ENCODE measurements at regions not wholly inside any gene's neighbourhood (a gene's known extent, or its start where the extent isn't known, plus 50 kb on each side); places are given as distances from the start of the nearest gene placed in this dataset.

- DNase-seq, result no peak
- TF ChIP-seq CTCF (IDR thresholded peaks at IDR 0.05; ENCODE audit: unreplicated experiment), result no peak
- H3K36me3 Mint-ChIP-seq (ENCODE audit: insufficient read depth, unreplicated experiment), result no peaks in the 10 kb centered on the region
- peaks cover 20% of the 10 kb centered on the region for H3K27me3 Mint-ChIP-seq (ENCODE audit: unreplicated experiment)
- H3K9me3 Mint-ChIP-seq (ENCODE audit: low read depth, unreplicated experiment), result no peaks in the 10 kb centered on the region
- CTCF ChIA-PET, result no interaction called here
- intact Hi-C loops (cut with micrococcal nuclease; ENCODE audit: unreplicated experiment), result no loop called here
- no peaks in the 10 kb centered on the region for H3K4me1 Mint-ChIP-seq (ENCODE audit: low read depth, unreplicated experiment)
- no TSS peak for BruUV-seq (replicated peaks)
- no peak overlapping the region for H3K4me3 Mint-ChIP-seq (ENCODE audit: low read depth, unreplicated experiment)
- no peak overlapping the region for H3K27ac Mint-ChIP-seq (ENCODE audit: unreplicated experiment)
Observed at GRCh38 chr9:88659126-88659525, 124.1 kb downstream of the NXNL2 start.

- Mint-ChIP-seq H3K4me3 (ENCODE audit: low read depth, unreplicated experiment) (no peak overlapping the region), H3K27me3 (ENCODE audit: unreplicated experiment) (peaks cover 23% of the 10 kb centered on the region), H3K27ac (ENCODE audit: unreplicated experiment) (no peak overlapping the region), H3K4me1 (ENCODE audit: low read depth, unreplicated experiment) (no peaks in the 10 kb centered on the region), H3K36me3 (ENCODE audit: insufficient read depth, unreplicated experiment) (no peaks in the 10 kb centered on the region), H3K9me3 (ENCODE audit: low read depth, unreplicated experiment) (no peaks in the 10 kb centered on the region)
- peak; percentile 22 for DNase-seq
- intact Hi-C loops (cut with micrococcal nuclease; ENCODE audit: unreplicated experiment), result no loop called here
- BruUV-seq (replicated peaks), result no TSS peak
- TF ChIP-seq CTCF (IDR thresholded peaks at IDR 0.05; ENCODE audit: unreplicated experiment), result no peak
- CTCF ChIA-PET, result interaction anchor here (1.0 kb wide), 1 partner anchor 340 kb away, joined by 6 read pairs; no protein-coding TSS in a partner anchor
Observed at GRCh38 chr9:88660611-88661010, 125.6 kb downstream of the NXNL2 start.

- no peaks in the 10 kb centered on the region for H3K9me3 Mint-ChIP-seq (ENCODE audit: low read depth, unreplicated experiment)
- no peaks in the 10 kb centered on the region for H3K36me3 Mint-ChIP-seq (ENCODE audit: insufficient read depth, unreplicated experiment)
- no TSS peak for BruUV-seq (replicated peaks)
- intact Hi-C loops (cut with micrococcal nuclease; ENCODE audit: unreplicated experiment), result no loop called here
- no peak for TF ChIP-seq CTCF (IDR thresholded peaks at IDR 0.05; ENCODE audit: unreplicated experiment)
- CTCF ChIA-PET, result no interaction called here
- DNase-seq, result no peak
- H3K4me3 Mint-ChIP-seq (ENCODE audit: low read depth, unreplicated experiment), result no peak overlapping the region
- H3K27me3 Mint-ChIP-seq (ENCODE audit: unreplicated experiment), result peaks cover 33% of the 10 kb centered on the region
- no peaks in the 10 kb centered on the region for H3K4me1 Mint-ChIP-seq (ENCODE audit: low read depth, unreplicated experiment)
- H3K27ac Mint-ChIP-seq (ENCODE audit: unreplicated experiment), result no peak overlapping the region
Observed at GRCh38 chr9:88661759-88662158, 126.8 kb downstream of the NXNL2 start.

- H3K27ac Mint-ChIP-seq (ENCODE audit: unreplicated experiment), result no peak overlapping the region
- DNase-seq, result no peak
- intact Hi-C loops (cut with micrococcal nuclease; ENCODE audit: unreplicated experiment), result no loop called here
- CTCF ChIA-PET, result interaction anchor here (0.5 kb wide), 1 partner anchor 990 kb away, joined by 8 read pairs; no protein-coding TSS in a partner anchor
- no peak for TF ChIP-seq CTCF (IDR thresholded peaks at IDR 0.05; ENCODE audit: unreplicated experiment)
- no peak overlapping the region for H3K4me3 Mint-ChIP-seq (ENCODE audit: low read depth, unreplicated experiment)
- H3K27me3 Mint-ChIP-seq (ENCODE audit: unreplicated experiment), result peaks cover 40% of the 10 kb centered on the region
- no TSS peak for BruUV-seq (replicated peaks)
- no peaks in the 10 kb centered on the region for H3K9me3 Mint-ChIP-seq (ENCODE audit: low read depth, unreplicated experiment)
- H3K4me1 Mint-ChIP-seq (ENCODE audit: low read depth, unreplicated experiment), result no peaks in the 10 kb centered on the region
- H3K36me3 Mint-ChIP-seq (ENCODE audit: insufficient read depth, unreplicated experiment), result no peaks in the 10 kb centered on the region
Observed at GRCh38 chr9:88663771-88664419, 128.9 kb downstream of the NXNL2 start.

Data from Calu3 (cell line).